Right lobe of liver (tissue), 6 donors: ENCODE measurements at regions not wholly inside any gene's neighbourhood (a gene's known extent, or its start where the extent isn't known, plus 50 kb on each side); places are given as distances from the start of the nearest gene placed in this dataset.

Experiments used
- ATAC-seq, 4 donors: fragments of 200-7000 bp; cut with Tn5 transposase; one replicate each; pipeline ENCODE4 v1.9.1; 2020; ENCODE audit warnings: mild to moderate bottlenecking in 4 of 4, moderate library complexity in 4 of 4
- DNase-seq, 3 donors: peaks; one replicate each; pipeline ENCODE4 v3.0.0-alpha.2; 2020
- H3K27ac ChIP-seq, 3 donors: fragments of 200-600 bp; one replicate each; pipeline ENCODE4 v1.8.0; 2022
- H3K27me3 ChIP-seq, 2 donors: fragments of 200-600 bp; one replicate each; pipeline ENCODE4 v1.8.0; 2022
- H3K36me3 ChIP-seq, 4 donors: fragments of 200-600 bp; sonication (generic) in 1 of 4; one replicate each; pipeline versions ENCODE4 v1.5.1 to v1.8.0; 2017 to 2022; ENCODE audit warnings: control low read depth in 1 of 4
- H3K4me1 ChIP-seq, 4 donors: fragments of 200-600 bp; sonication (generic) in 1 of 4; one replicate each; pipeline versions ENCODE4 v1.5.1 to v1.8.0; 2017 to 2022; ENCODE audit warnings: control low read depth in 1 of 4
- H3K4me3 ChIP-seq, 3 donors: fragments of 200-600 bp; one replicate each; pipeline ENCODE4 v1.8.0; 2022
- H3K9me3 ChIP-seq, 4 donors: fragments of 200-600 bp; sonication (generic) in 1 of 4; one replicate each; pipeline versions ENCODE4 v1.5.1 to v1.8.0; 2017 to 2022; ENCODE audit warnings: control low read depth in 1 of 4
- POLR2A ChIP-seq: fragments of 450-650 bp; IDR thresholded peaks from one replicate; pipeline ENCODE4 v1.6.1; 2017; ENCODE audit warnings: antibody characterized with exemption, mild to moderate bottlenecking
- WGBS: methylation state at CpG from one replicate; pipeline ENCODE4 v1.1.6; 2018; ENCODE audit warnings: low coverage, low lambda C conversion rate; ENCODE audit not compliant: insufficient coverage; ENCODE audit errors: missing lambda C conversion rate; 5-methylcytosine and 5-hydroxymethylcytosine counted together
- intact Hi-C, 2 donors: fragments of 100-400 bp; cut with DNase I; formaldehyde crosslinking; loops; one replicate each; pipeline versions ENCODE4 v1.11.2 to v1.14.1; 2022
- TF ChIP-seq, protein P1 (sequence below), 4 donors: fragments of 200-600 bp in 3 of 4; fragments of 450-650 bp in 1 of 4; IDR thresholded peaks; one replicate each; pipeline versions ENCODE4 v1.5.1 to v1.8.0; 2016 to 2022; ENCODE audit warnings: antibody characterized with exemption in 4 of 4, mild to moderate bottlenecking in 2 of 4
- donor health status: DM: no; HTN: yes; CAD: no.
- donor health status: DM: no; HTN: no; CAD: no.
- donor health status: DM: no; HTN: no; CAD: no.
- donor health status: DM: no; HTN: yes; CAD: no.
- donor health status: DM: no; HTN: yes; CAD: no.

DNA sequence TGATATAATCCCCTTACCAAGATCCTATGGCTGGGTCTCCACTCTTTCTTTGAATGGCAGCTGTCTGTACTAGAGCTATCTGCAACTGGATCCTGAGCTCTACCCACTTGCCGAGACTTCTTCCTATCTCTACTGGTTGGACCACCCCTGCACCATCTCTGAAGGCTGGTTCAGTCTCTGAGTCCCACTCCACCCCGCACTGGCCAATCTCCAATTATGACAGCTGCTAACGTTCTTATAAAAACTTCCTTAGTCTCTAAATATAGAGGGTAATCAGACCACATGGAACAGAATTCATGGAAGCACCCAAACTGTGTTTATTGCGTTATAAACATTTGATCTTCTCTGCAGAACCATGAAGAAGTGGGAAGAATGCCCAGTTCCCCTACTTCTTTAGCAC lies 186.6 kb upstream of the EEA1 start:
- H3K9me3 ChIP-seq = no peaks in the 10 kb centered on the region
- no peak overlapping the region for H3K27ac ChIP-seq
- H3K4me3 ChIP-seq = no peak overlapping the region
- 77% methylated on average over 4 of the region's 4 CpGs for WGBS
- ATAC-seq (no peak), DNase-seq (no peak)
- intact Hi-C loops = no loop called here
- no peaks in the 10 kb centered on the region for H3K27me3 ChIP-seq
- no peak for TF ChIP-seq POLR2A
- TF ChIP-seq, protein P1, sequence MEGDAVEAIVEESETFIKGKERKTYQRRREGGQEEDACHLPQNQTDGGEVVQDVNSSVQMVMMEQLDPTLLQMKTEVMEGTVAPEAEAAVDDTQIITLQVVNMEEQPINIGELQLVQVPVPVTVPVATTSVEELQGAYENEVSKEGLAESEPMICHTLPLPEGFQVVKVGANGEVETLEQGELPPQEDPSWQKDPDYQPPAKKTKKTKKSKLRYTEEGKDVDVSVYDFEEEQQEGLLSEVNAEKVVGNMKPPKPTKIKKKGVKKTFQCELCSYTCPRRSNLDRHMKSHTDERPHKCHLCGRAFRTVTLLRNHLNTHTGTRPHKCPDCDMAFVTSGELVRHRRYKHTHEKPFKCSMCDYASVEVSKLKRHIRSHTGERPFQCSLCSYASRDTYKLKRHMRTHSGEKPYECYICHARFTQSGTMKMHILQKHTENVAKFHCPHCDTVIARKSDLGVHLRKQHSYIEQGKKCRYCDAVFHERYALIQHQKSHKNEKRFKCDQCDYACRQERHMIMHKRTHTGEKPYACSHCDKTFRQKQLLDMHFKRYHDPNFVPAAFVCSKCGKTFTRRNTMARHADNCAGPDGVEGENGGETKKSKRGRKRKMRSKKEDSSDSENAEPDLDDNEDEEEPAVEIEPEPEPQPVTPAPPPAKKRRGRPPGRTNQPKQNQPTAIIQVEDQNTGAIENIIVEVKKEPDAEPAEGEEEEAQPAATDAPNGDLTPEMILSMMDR (IDR thresholded peaks at IDR 0.05) = no peak
- H3K4me1 ChIP-seq = no peaks in the 10 kb centered on the region
- no peaks in the 10 kb centered on the region for H3K36me3 ChIP-seq

DNA sequence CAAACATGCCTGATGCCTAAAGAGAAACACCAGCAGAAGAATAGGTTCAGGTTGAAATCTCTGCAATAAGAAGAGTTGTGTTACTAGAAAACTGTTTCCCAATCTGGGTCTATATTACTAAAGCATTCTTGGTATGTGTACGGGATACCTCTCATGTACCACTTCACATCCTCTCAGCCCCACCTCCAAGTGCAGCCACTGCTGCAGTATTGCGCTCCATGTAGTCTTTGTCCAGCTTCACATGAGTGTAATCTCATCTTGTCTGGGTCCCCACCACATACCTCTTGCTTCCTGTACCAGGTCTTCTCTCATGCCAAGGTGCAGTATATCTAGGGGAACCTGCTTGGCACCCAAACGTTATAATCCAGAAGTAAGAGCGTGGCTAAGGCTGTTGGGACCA lies 187.5 kb upstream of the EEA1 start:
- Histone ChIP-seq H3K4me3 (no peak overlapping the region), H3K4me1 (no peaks in the 10 kb centered on the region), H3K27ac (no peak overlapping the region), H3K9me3 (no peaks in the 10 kb centered on the region), H3K27me3 (no peaks in the 10 kb centered on the region), H3K36me3 (no peaks in the 10 kb centered on the region)
- no peak for DNase-seq
- intact Hi-C loops = no loop called here
- WGBS = 70% methylated on average over 3 of the region's 4 CpGs
- no peak for ATAC-seq
- TF ChIP-seq, protein P1 (IDR thresholded peaks at IDR 0.05) = no peak
- no peak for TF ChIP-seq POLR2A

DNA sequence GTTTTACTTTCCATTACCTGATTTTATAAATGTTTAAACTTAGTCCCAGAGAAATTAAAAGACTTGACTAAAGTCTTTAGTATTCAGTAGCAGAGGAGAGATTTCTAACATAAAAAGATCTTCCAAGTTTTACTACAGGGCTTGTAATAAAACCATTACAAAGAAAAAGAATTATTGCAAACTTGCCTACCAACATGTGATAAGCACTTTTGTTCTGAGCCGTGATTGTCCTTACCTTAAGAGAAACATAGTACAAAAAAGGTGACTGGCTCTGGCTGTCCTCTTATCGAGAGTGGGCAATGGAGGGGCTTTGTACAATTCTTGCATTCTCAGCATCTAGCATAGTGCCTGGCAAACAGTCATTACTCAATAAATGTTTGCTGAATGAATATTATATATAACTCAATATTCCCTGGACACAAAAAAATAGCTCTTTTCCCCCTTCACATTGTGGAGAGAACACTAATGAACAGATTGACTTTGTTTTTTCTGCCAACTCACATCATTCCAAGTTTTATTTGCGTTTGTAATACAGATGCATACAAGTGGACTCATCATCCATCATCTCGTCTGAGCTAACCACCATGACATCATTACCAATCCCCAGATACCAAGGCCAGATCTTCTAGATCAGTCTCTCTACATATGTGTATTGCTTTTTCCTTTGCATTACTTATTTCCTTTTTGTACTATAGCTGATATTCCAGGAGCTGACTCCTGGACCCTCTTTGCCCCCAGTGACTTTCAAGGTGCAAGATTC lies 192.8 kb upstream of the EEA1 start:
- Histone ChIP-seq H3K4me3 (no peak overlapping the region), H3K9me3 (no peaks in the 10 kb centered on the region), H3K27me3 (no peaks in the 10 kb centered on the region), H3K4me1 (peaks cover 0 to 21% (median 7%) of the 10 kb centered on the region in 4 donors), H3K36me3 (no peaks in the 10 kb centered on the region), H3K27ac (peak overlapping the region in 2 of 3 donors; percentile 24 to 68)
- TF ChIP-seq, protein P1 (IDR thresholded peaks at IDR 0.05) = no peak
- TF ChIP-seq POLR2A = no peak
- intact Hi-C loops = no loop called here
- DNase-seq = no peak
- 61% methylated on average over 4 of the region's 4 CpGs for WGBS
- peak in 1 of 4 donors; percentile 30 for ATAC-seq

DNA sequence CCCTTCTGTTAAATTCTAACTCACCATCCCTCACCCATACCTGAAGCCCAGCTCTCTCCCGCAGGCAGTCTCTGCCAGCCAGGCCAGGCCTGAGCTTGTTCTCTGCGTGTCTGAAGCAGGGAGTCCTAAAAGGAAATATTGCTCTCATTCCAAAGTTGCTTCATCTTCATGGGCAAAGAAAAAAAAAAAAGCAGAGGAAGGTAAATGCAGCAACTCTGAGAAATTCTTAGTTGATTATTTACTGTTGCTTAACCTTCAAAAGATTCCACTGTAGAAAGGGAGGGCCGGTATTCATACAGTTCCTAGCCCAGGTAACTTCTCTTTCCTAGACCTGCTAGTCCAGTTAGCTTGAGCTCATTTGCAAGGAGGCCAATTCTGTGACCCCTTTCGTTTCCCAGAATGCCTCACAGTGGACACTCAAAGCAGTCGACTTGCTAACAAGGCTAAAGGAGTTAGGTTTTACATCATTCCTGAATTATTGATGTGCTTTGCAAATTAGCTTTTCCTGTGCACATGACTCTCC lies 193.5 kb upstream of the EEA1 start:
- Histone ChIP-seq H3K27me3 (no peaks in the 10 kb centered on the region), H3K4me1 (peaks cover 0 to 23% (median 9%) of the 10 kb centered on the region in 4 donors), H3K27ac (peak overlapping the region in 2 of 3 donors; percentile 24 to 68), H3K4me3 (no peak overlapping the region), H3K36me3 (no peaks in the 10 kb centered on the region), H3K9me3 (no peaks in the 10 kb centered on the region)
- DNase-seq = peak in 1 of 3 donors; percentile 66
- TF ChIP-seq, protein P1 (IDR thresholded peaks at IDR 0.05) = no peak
- no peak for TF ChIP-seq POLR2A
- intact Hi-C loops = no loop called here
- WGBS = 22% methylated on average over 5 of the region's 5 CpGs
- ATAC-seq = peak; percentile 63 to 71 (median 67)
